Dermis blood vessel endothelial cell (primary cell): ENCODE measurements at regions not wholly inside any gene's neighbourhood (a gene's known extent, or its start where the extent isn't known, plus 50 kb on each side); places are given as distances from the start of the nearest gene placed in this dataset.

Experiments
- DNase-seq: peaks from one replicate; pipeline ENCODE4 v3.0.0; 2010

DNA sequence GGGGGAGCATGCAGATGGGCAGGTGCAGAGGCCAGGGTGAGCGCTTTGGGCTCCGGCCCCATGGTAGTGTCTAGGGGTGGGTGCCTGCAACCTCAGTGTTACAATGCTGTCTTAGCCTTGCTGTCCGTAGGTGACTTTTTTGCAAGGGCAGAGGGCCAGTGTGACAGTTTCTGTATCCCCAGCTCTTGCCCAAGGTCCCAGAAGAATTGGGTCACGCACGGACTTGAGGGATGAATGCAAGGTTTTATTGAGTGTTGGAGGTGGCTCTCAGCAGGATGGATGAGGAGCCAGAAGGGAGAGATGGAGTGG lies 492.5 kb downstream of the AGTPBP1 start:
- DNase-seq, result no peak

DNA sequence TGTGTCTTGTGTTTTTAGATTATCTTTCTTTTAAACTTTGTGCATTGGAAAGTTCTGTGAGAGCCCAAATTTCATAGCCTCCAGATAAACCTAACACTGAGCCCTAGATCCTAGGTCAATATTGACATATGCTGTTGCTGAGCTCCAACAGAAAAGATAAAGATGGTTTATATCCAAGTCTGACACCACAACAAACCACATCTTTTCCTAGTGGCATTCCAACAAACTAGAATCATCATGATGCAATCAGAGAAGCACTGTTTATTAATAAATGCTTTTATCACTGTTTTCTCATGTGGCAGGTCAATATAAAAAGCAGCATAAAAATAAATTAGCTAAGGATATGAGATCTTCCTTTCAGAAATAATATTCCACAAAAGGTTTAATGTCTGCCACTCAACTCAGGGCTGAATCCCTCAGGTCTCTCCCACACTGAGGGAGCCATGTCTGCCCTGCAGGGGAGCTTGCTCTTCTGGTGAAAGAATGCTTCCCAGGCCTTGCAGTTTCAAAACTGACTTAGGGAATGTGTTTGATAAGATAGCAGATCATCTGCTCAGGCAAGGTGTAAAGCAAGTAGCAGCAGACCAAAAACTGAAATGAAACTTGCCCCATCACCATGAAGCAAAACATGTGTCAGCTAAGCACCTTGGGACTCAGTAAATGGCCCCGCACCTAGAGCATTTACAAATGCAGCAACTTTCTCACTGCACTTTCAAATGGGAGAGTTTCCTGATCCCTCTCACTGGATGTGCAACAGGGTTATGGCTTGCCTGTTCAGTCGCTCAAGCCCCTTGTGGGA lies 493.0 kb downstream of the AGTPBP1 start:
- no peak for DNase-seq

DNA sequence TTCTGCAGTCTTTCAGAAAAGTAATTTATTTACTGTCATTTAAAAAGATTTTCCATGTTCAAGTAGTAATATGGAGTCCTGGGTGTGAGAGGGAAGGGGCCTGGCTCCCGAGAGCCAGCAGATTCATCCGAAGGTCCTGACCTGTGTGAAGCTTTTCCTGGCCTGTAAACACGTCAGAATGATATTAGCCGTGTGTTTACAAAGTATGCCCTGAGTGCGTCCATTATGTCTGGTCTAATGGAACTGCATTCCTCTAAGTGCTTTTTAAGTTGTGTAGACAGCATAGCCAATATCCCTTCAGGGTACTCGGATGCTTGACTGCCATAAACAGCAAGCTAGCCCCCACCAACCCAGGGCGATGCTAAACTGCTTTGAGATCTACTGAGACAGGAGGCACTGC lies 495.2 kb downstream of the AGTPBP1 start:
- no peak for DNase-seq

DNA sequence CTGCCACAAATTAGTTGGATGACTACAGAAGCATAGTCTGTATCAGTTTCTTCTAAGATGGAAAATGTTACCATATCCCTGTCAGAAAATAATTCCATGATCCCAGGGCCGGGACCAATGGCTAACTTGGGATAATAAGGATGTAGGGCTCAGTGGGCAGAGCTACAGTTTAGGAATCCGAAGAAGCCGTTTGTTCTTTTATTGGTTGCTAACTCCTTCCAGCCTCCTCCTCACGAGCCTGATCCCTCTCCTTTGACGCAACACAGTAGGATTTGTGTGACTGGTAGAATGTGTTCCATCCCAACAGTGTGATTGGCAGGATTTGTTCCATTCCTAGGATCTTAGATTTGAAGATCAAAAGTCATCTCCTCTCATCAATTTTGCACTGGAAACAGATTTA lies 496.9 kb downstream of the AGTPBP1 start:
- DNase-seq, result no peak

DNA sequence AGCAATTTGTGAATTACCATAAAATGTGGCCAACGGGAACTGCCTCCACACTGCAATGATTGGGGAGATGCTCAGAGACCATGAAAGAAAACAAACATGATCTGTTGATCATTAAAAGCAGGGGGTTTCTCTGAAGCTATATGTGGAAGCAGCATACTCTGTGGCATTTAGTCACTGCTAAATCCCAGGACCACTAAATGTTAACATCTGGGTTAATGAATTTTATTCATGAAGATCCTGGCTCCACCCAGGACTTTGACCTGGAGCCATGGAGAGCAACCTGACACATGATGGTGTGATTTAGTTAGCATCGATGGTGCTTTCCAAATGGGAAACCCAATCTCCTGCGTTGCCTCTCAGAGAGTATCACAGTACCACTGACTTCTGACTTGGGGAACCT lies 497.8 kb downstream of the AGTPBP1 start:
- DNase-seq, result no peak

DNA sequence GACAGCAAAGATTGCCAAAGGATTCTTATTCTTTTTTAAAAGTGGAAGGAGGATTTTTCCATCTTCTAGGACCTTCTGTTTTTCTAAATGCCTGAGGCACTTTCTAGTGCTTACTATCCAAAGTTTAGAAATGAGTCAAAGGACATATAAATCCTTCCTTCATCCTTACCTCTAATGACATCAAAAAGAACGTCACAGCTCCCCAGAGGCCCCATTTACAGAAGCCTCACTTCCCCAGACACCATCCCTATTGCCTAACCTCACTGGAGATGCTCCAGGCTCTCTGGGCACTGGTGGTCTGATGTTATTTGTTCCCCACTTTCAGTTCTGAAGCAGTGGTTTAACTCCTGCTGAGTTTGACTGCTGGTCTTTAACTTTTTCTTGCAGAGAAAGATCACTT lies 504.3 kb downstream of the AGTPBP1 start:
- no peak for DNase-seq

DNA sequence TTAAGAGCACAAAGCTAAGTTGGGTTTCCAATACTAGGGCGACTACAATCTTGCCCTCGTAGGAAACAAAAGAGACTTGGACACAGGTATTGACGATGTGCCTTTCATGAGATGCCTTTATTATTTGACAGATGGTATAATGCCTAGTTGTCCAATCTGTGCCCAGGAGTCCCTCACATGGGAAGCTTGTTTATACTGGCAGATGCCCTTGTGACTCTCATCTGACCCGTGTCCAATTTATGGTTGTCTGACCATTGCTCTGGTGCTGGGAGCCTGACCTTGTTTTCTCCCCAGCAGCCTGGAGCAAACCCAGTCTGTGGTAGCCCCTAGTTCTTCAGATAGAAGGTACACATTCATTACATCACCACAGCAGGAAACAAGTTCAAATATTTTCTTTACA lies 511.7 kb downstream of the AGTPBP1 start:
- no peak for DNase-seq

DNA sequence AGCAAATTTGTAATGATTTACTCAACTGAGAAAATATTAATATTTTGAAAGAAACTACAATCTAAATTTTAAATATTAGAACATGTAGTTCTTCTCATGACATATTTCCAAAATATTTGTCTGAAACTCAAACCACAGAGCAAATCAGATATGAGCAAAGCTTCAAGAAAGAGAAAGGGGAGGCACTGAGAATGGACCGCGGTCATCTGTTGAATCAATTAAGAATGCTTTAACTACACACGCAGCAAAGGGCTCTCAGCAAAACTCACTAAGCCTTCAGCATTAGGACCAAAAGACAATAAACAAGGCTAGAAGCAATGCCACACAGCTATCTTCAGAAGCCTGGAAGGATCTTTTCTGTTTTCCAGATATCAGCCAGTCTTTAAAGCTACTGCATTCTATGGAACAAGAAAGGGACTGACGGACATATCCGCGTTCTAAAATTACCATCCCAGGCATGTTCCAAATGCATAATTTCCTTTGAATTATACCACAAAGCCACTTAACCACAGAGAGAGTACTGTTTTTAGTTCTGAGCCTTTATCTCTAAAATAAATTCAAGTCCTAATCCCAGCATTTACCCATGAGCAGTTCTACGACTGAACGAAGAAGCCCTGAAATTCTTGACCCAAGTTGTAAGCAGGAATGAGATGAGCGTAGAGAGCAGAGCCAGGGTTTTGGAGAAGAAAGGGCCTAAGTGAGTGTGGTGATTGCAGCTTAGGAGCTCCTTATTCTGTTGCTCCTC lies 513.5 kb downstream of the AGTPBP1 start:
- DNase-seq, result no peak

DNA sequence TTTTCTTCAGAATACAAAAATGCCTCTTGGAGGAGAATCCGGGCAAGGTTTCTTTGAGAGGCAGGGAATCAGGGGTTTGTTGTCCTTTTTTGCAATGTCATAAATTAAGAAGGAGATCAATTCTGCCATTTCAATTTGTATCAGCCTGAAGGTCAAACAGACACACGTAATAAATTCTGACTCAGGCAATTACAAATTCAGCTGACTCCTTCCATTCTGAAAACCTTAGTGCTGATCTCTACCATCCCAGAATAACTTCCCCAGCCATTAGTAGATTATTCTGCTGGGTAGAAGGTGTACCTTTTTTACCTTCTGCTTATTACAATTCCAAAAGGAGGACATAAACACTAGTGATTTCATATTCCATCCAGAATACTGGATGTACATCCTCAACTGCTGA lies 516.6 kb downstream of the AGTPBP1 start:
- DNase-seq, result no peak

DNA sequence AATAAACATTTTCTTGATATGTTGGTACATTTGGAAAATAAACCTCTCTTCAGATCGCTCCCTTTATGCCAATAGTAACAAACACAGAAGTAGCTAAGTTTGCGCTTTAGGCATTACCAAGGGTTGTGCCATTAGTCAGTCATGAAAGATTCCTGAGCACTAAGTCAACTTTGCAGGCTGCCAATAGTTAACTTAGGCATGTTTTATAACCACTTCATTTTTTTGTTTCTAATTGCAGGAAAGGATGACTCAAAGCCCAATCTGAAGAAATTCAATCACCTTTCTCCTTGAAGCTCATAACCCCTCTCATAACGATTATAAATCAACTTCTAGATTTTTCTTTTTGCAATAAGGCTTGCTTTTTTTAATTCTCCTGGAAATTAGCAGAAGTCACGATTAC lies 517.0 kb downstream of the AGTPBP1 start:
- DNase-seq, result peak; percentile 53

DNA sequence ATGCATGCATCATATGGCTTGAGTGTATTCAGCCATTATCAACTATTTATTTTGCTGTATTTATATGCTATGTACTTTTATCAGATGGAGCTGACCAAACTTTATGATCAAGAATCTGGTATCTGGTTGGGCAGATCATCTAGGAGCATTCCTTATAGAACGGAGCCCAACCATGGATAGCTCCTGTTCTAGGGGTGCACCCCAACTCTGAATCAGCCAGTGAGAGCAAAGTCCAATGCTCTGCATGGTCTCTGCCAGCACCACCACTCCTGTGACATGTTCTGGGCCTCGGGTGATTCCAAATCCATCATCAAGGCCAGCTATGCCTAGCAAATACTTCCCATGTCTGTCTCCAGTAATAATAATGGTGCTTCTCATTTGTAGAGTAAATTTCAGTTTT lies 517.5 kb downstream of the AGTPBP1 start:
- DNase-seq, result no peak

DNA sequence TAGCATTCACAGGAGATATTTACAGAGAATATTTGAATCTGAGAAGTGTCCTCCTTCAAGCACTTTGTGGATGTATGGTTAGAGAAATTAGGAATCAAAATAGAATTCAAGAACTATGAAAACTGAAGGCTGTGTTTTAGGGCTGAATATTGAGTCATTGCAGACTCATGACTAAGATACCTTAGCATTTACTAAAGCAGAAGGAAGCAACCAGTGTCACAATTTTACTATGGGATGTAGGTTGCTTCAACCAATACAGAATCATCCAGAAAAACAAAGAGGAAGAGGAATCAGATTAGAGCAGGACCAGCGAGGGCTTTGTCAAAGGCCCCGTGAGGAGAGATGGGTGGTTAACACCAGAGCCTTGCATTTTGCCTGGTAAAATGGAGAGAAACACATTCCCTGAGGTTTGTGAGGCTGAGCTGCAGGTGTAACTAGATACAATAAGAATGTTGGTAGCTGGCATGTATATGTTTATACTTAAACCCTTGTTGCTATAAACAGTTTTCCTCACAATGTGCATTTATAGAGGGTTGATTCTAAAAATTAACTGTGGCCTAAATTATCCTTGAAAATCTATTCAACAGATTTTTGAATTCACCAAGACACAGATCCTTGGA lies 518.1 kb downstream of the AGTPBP1 start:
- no peak for DNase-seq

DNA sequence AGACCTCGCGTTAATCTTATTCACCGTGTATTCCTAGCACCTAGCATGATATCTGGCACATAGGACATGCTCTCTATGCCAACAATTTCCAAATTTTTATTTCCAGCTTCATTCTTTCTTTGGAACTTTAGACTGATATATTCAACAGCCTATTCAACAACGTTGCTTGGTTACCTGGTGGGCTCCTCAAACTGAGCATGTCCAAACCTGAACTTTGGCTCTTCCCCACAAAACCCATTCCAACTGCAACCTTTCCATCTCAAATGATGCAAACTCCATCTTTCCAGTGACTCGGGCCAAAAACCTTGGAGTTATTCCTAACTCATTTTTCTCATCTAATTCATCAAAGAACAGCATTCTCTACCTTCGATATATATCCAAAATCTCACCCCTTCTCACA lies 525.2 kb downstream of the AGTPBP1 start:
- DNase-seq, result no peak

DNA sequence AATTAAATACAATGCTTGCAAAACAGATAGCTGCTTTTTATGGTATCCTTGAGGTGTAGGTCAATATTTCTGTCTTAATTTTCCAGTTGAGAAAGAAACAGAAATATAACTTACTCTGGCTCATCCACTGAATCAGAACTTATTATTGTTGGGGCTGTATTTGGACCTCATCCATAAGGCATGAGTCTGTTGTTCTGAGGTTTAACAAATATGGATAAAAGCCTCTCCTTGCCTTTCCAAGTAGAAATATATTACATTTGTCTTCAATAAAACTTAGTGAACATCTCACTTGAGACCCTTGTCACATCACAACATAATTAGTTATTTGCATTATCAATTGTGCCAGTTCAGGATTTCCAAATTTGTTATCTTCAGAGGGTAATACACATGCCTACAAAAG lies 525.8 kb downstream of the AGTPBP1 start:
- no peak for DNase-seq

DNA sequence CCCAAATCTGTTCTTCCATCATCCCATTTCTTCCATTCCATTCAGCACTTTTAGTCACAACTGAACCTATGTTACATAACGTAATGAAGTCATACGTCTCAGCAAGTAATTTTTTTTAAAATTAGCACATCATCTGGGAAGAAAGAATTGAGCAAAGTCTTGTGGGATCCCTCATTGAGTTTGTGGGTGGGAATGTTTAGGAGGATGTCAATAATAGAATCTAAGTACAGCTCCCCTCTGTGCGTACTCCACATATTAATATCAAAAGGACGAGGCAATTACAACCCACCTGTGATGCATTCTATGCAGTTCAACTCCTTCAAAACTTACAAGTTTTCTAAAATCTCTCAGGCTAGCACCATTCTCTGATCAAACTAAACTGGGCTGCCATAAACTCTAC lies 526.3 kb downstream of the AGTPBP1 start:
- DNase-seq, result no peak

DNA sequence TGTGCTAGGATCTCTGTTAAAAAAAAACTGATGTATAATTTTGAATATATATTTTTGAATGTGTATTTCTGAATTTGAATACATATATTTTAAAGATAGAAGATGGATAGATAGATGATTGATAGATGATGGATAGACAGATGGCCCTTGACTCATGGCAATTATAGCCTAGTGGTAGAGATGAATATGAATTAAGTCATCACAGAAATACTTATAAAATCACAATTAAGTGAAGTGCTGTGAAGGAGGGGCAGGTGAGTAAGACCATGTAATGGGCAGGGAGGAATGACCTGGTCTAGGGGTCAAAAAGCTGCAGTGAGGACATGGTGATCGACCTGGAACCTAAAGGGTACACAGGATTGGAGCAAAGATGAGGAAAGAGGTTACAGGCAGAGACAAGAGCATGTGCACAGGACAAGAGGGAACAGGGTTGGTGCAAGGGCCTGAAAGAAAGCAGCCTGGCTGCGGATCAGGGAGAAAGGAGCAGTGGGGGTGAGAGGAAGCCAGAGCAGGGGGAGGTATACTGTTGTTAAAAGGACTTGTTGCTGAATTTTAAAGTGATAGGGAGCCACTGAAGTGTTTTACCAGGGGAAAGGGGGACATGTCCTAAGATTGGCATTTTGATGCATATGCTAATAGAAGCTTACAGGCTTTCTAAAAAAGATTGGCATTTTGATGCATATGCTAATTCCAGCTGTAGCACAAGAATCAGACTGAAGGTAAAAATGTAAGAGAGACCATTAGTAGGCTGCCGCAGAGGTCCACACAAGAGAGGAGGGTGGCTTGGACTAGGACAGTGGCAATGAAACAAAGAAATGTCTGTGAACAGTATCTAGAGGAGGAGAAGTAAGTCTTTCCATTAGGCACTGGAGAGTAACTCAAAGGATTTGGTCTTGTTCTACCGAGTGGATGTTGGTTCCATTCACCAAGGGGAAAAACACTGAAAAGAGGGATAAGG lies 527.8 kb downstream of the AGTPBP1 start:
- no peak for DNase-seq

DNA sequence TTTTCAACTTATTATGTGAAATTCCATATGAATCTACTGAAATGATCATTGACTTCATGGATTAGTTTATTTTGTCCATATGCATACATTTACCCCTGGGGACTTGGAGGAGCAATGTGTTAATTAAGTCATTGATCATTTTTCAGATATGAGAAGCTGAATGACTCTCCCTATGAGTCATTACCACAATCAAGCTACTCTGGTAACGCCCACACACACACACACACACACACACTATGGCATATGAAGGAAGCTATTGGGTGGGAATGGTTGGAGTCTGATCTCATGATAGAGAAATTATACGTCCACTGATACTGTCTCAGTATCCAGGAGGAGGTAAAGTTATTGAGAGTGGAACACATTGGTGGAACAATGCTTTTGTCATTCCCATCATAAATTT lies 528.9 kb downstream of the AGTPBP1 start:
- DNase-seq, result peak; percentile 45

DNA sequence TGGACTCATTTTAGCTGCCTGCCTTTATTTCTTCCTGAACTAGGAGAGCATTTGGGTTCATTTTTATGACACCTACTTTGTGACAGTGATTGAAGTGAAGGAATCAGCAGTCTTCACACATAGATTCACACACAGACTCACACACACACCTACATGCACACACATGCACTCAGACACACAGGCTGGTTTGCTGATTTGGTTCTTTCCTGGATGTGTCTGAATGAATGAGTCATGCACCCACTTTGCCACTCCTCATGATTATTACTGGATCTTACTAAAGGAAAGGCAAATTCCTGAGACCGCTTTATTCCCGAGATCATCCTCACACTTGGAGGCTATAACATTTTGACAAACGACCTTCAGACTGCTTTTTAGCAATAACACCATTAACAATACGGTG lies 529.5 kb downstream of the AGTPBP1 start:
- DNase-seq, result peak; percentile 47

DNA sequence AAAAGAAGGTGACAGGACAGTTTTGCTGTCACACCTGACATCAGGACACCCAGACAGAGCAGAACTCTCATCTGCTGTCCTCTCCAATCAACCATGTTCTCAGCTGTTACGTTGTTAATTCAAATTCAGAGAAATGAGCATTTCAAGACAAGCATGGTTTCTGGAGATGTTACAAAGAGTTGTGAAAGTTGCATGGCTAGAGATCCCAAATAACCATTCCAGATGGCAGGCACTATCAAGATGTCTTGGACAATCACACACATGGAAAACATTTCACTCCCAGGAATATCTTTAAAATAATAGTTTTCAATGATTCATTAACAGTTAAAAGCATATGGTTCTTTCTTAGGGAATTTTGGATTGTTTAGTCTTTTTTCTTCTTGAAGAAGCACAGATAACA lies 533.1 kb downstream of the AGTPBP1 start:
- no peak for DNase-seq

DNA sequence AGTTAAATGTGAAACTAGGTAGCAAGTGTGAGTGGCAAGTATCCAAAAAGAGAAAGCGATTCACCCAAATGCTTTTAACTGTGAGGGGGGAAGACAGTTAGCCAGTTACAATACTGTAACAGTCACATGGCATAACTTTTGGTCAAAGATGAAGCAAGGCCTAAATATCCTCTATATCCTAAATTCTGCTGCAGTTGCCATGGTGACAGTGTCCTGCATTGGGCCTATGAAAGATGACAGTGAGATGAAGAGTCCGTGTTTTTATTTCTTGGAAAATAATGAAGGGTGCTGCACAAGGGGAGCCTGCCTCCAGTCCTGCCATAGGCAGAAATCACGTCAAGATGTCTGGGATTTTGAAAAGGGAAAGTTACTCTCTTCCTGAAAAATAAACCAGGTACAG lies 534.6 kb downstream of the NTRK2 start:
- no peak for DNase-seq

DNA sequence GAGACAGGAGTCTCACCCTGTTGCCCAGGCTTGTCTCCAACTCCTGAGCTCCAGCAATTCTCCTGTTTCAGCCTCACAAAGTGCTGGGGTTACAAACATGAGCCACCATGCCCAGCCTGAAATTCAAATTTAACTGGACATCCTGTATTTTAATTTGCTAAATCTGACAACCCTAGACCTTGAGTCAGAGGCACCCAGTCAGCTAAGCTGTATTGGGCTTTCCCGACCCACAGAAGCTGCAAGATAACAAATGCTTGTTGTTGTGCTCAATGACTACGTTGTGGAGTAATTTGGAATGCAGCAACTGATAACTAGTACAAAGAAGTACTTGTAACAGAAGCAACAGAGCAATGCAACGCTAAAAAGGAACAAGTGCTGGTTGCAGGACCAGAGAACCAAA lies 533.1 kb downstream of the NTRK2 start:
- DNase-seq, result no peak

DNA sequence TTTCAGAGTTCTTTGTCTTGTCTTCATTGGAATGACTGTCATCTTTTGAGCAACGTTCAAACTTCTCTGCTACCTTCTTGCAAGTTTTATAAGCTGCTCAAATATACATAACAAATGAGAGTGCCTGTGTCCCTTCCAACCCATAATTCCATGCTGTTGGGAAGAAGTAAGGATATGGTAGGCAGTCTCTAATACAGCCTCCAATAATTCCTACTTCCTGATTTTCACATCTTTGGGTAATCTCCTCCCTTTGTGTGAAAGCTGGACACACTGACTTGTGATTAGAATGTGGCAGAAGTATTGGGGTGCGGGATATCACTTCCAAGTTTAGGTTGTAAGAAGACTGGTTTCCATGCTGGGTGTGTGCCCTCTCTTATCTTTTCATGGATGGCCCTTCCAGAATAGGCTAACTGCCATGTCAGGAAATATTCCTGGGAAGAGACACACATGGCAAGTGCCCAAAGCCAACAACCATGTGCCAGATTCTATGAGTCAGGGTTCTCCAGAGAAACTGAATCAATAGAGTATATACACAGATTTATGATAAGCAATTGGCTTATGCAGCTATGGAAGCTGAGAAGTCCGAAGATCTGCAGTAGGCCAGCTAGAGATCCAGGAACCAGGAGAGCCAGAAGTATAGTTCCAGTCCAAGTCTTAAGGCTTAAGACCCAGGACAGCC lies 531.3 kb downstream of the NTRK2 start:
- peak; percentile 69 for DNase-seq
